ENCODE measurements at regions not wholly inside any gene's neighbourhood (a gene's known extent, or its start where the extent isn't known, plus 50 kb on each side); places are given as distances from the start of the nearest gene placed in this dataset.

GRCh38 chr14:65794674-65795279 lies 382.2 kb downstream of the FUT8 start:
- no peak overlapping the region for H2AFZ ChIP-seq
- ATAC-seq: no peak
- TF ChIP-seq EZH2 (IDR thresholded peaks at IDR 0.05; ENCODE audit: low read depth, unreplicated experiment): no peak
- no peak for TF ChIP-seq CTCF (conservative IDR thresholded peaks at IDR 0.05; ENCODE audit: low read depth in 2 of 2)
- no peak for TF ChIP-seq CREB1 (CRISPR knock-in tag; IDR thresholded peaks at IDR 0.05; ENCODE audit: low read depth)
- no peak for TF ChIP-seq NANOG (IDR thresholded peaks at IDR 0.05; ENCODE audit: borderline replicate concordance)
- TF ChIP-seq POLR2AphosphoS5 (IDR thresholded peaks at IDR 0.05; ENCODE audit: low read depth): no peak
- no peak for TF ChIP-seq ZNF462 (CRISPR knock-in tag; IDR thresholded peaks at IDR 0.05)
- TF ChIP-seq STAT1 (IDR thresholded peaks at IDR 0.05; ENCODE audit: unreplicated experiment): no peak
- TF ChIP-seq JUNB (IDR thresholded peaks at IDR 0.05; ENCODE audit: unreplicated experiment): no peak
- TF ChIP-seq REST (IDR thresholded peaks at IDR 0.05; ENCODE audit: unreplicated experiment): no peak
- no peaks in the 10 kb centered on the region for H3K27me3 ChIP-seq (ENCODE audit: insufficient read depth)
- no peaks in the 10 kb centered on the region for H3K9me3 Mint-ChIP-seq
- H3K4me1 ChIP-seq (ENCODE audit: insufficient read depth): no peaks in the 10 kb centered on the region
- no peaks in the 10 kb centered on the region for H3K36me3 ChIP-seq (ENCODE audit: insufficient read depth)
- H3K79me2 ChIP-seq (replicated peaks; ENCODE audit: insufficient read depth): no peaks in the 10 kb centered on the region
- no peak overlapping the region for H3K4me2 ChIP-seq
- no peaks in the 10 kb centered on the region for H4K20me1 ChIP-seq (replicated peaks; ENCODE audit: insufficient read depth)
- H3K4me3 ChIP-seq: no peak overlapping the region
- no peak for DNase-seq (ENCODE audit: low spot score)
- H3F3A ChIP-seq (replicated peaks; ENCODE audit: low read depth): no peaks in the 10 kb centered on the region
- no peaks in the 10 kb centered on the region for H3K36me3 Mint-ChIP-seq (ENCODE audit: low read depth)
- H3K27ac Mint-ChIP-seq: no peak overlapping the region
- H3K9me2 ChIP-seq (ENCODE audit: insufficient read depth): 0 out of 2 replicates have a peak, but pooled peaks cover 3% of the 10 kb centered on the region
- H3K4me1 Mint-ChIP-seq: no peaks in the 10 kb centered on the region; the same call in 2 of the 3 replicates
- peaks cover under 1% of the 10 kb centered on the region for H3K27me3 Mint-ChIP-seq (ENCODE audit: insufficient read depth, low read depth, poor library complexity)
- no peak overlapping the region for H3K27ac ChIP-seq (ENCODE audit: low read depth)
- H3K4me3 Mint-ChIP-seq: no peak overlapping the region
